NCI-H2196 treated with DMSO at 0.1 percent for 48 hours (cell line): ENCODE measurements at regions not wholly inside any gene's neighbourhood (a gene's known extent, or its start where the extent isn't known, plus 50 kb on each side); places are given as distances from the start of the nearest gene placed in this dataset.
"Not testable (repeated sequence)": the region's sequence is repeated elsewhere in the genome, so short reads cannot be mapped to it uniquely, and the experiment has no call there.

Experiments
- DNase-seq: peaks from one replicate; lab custom pipeline; 2025; ENCODE audit not compliant: unreplicated experiment; lab: John Stamatoyannopoulos, UW

DNA sequence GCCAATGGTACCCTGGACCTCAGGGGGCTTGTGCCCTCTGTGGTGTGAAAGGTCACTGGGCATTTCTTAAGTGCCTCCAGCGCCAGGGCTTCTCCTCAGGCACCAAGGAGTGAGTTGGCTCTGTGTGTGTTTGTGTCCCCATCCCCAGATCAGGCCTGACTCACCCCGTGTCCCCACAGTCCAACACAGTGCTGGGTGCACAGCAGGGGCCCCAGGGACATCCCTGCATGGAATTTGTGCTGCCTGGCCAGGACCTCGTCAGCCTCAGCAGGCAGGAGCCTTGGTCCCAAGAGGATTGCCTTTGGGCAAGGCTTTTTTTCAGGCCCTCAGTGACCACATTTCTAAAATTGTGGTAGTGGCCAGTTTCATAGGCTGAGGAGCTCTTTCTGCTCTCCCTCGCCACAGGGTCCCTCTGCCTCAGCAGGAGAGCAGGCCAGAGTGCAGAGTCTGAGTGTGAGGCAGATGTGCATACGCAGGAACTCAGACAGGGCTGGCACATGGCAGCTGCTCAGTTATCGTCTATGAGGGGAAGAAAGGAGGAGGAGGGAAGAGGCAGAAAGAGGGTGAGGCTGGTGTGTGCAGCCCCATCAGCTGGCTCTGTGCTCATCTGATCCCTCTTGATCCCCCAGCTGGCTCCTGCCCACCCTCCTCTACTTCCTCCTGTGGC is 215.6 kb downstream of the RPLP1 start:
- no peak for DNase-seq

DNA sequence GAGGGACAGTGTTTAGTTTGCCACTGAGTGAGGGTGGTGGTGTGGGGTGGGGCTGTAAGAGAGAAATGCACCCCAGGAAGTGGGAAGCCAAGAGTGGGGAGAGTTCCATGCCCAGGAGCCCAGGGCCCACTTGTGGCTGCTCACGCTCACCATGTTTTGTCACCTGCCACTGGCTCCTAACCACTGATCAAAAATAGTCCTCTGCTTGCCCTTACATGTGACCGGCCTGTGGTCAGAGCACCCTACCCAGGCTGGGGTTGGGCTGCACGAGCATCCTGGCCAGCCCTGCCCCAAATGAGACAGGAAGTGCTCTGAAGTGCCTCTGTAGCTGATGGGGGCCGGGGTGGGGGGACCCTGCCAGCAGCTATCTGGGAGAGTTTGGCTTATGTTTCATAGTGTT is 216.3 kb downstream of the RPLP1 start:
- no peak for DNase-seq

DNA sequence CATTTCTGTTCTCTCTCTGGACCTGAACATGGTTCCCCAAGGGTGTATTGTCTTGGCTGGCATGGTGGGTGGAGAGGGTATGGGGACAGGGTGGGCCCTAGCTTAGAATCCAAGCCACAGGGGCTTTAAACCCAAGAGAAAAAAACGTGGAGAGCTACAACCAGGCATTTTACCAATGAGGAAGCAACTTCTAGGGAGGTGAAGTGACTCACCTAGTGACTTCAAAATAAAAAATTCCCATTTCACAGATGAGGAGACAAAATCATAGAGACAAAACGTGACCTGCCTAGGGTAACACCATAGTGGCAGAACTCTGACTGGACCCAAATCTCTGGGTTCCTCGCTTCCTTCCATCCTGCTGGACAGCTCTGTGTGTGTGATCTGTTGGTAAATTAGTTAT is 216.8 kb downstream of the RPLP1 start:
- DNase-seq, result no peak

DNA sequence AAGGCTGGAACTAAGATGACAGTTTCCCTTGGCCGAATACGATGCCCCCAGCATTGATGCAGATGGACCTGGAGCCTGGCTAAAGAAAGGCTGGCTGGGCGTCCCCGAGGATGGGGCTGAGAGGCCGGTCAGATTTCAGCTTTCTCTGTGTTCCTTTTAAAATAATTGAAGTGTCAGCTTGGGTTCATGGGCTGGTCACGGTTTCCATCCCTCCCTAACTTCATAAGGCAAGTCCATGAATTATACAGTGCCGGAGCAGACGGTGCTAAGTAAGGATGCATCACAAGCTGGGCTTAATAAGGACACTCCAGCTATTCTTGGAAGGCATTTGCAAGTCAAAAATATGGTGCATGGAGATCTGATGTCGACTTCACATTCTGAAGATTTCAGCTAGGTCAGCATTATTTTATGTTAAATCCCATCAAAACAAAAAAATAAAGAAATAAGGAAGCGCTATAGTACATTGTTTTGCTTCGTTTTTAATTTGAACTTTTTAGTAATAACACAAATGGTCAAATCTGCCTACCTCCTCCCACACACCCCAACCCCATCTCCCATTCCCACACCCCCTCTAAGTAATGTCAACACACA is 220.8 kb downstream of the RPLP1 start:
- DNase-seq, result no peak

DNA sequence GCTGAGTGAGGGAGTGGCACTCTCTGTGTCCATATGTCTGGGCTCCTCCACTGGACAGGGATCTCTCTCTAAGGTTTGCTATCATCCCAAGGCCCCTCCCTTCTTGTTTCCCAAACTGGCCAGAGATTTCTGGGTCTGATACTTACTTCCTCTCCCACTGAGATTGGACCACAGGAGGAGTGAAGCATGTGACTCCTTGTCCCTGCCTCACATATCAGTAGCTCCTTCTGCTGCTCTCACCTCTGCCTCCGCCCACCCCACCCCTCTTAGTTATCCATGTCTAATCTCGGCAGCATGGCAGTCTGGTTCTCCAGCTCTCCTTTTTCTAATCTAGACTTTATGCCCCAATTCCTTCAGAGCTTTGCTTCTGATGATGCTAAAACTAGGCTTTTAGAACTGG is 223.1 kb downstream of the RPLP1 start:
- no peak for DNase-seq

DNA sequence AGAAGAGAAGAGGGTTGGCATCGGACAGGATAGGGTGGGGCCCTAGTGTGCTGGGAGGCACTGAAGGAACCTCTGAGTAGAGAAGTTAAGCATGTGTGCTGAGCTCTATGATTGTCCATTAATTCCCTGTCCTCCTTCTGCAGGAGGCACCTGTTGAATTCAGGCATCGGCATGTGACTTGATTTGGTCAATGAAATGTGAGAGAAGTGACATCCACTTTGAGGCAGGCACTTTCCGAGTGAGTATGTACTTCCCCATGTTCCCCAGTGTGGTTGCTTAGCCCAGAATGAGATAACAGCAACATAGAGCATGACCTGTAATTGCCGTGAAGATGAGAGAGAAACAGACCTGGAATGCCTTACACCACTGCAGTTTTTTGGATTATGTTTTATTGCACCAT is 224.8 kb downstream of the RPLP1 start:
- DNase-seq, result no peak

DNA sequence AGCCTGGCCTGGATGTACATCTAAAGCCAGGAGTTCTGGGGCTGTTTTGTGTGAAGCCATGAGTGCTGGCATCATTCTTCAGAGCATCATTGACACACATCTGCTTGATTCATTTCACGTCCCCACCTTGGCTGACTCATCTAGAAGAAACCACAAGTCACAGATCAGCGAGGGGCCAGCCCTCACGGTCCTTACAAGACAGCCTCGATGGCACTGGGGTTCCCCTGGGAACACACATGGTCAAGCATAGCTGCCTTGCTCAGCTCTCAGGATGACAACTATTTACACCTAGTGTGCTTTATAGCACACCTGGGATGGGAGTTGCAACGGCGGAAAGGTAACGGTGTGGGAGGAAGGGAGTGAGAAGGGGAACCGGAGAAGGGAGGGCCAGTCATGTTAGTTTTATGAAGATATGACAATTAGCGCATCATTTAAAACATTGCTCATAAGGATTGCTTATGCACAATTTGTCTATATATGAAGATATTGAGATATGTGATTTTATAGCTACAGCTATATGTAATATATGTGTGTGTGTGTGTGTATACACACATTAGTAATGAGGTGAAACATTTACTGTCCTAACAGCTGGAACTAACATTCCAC is 227.1 kb downstream of the RPLP1 start:
- no peak for DNase-seq

DNA sequence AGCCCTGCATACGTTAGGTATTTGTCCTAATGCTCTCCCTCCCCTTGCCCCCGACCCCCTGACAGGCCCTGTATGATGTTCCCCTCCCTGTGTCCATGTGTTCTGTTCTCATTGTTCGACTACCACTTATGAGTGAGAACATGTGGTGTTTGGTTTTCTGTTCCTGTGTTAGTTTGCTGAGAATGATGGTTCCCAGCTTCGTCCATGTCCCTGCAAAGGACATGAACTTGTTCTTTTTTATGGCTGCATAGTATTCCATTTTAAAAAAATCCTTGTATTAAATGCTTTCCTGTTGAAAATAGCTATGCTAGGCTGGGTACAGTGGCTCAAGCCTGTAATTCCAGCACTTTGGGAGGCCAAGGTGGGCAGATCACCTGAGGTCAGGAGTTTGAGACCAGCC is 232.2 kb downstream of the RPLP1 start:
- not testable (repeated sequence) for DNase-seq

DNA sequence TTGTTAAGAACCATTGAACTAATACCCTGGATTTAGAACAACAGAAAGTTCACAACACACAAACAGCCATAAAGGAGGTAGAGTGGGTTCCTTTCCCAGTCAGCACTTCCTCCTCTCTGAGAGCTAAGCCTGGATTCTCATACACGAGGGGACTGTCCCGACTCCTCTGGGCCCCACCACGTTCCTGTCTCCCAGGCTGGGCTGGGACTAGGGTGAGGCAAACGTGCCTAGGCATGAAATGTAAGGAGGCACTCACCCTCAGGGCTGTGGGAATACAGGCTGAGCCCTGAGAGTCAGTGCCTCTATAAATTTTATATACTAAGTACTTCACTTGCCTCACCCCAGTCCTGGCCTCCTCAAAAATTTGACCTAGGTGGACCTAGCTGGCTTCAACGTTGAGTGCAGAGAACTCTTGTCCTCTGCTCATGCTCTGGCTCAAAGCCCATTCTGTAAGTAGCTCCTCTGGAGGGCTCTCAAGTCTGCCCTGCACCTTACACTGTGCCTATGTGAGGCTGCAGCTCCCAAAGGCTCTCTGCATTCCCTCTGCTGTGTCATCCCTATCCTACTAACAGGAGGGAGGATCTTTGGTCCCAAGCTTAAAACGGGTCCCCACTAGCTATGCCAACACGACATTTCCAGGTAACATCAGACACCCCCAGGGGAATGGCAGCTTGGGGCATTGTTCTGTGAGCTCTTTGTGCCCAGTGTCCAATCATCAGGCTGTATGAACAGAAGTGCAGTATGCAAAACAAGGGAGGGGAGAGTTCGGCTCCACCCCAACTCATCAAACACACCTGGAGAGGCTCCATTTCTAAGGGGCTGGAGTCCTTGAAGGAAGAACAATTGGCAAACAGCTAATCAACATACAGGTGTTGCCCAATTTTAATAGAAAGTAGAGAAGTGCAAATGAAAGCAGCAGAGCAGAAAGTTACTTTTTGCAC is 233.2 kb downstream of the RPLP1 start:
- DNase-seq, result peak; percentile 37

DNA sequence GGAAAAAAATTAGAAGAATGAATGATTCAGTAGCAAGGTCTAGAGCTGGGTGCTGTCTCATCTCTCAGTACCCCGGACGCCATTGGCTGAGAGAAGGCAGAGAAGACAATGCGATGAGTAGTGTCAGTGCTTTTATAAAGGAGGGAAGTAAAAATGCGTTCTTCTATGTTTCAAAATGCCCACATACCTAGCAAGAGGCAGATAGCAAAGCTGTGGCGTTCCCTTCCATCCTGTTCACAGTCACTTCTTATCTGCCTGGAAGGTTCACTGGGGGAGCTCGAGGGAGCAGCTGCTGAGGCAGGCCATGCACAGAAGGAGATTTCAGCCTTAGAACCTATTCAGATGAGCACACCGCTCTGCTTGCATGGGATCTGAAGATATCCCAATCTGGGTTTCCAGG is 234.0 kb downstream of the RPLP1 start:
- DNase-seq, result no peak

DNA sequence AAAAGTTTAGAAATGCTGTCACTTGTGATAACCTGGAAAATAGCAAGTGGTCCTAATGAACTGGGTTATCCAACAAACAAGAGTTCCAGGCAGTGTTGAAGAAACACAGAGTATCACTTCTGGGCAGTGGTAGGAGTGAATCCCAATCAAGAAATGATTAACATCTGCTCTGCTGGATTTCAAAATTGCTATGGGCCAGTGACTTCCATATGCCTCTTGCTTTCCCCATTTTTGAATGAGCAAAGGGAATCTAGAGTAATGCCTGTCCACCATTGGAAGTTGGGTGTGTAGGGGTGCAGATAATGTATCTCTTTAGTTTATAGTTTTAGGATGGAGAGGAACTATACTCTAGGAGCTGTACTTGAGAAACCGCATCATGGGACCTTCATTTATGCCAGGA is 236.5 kb downstream of the RPLP1 start:
- DNase-seq, result no peak

DNA sequence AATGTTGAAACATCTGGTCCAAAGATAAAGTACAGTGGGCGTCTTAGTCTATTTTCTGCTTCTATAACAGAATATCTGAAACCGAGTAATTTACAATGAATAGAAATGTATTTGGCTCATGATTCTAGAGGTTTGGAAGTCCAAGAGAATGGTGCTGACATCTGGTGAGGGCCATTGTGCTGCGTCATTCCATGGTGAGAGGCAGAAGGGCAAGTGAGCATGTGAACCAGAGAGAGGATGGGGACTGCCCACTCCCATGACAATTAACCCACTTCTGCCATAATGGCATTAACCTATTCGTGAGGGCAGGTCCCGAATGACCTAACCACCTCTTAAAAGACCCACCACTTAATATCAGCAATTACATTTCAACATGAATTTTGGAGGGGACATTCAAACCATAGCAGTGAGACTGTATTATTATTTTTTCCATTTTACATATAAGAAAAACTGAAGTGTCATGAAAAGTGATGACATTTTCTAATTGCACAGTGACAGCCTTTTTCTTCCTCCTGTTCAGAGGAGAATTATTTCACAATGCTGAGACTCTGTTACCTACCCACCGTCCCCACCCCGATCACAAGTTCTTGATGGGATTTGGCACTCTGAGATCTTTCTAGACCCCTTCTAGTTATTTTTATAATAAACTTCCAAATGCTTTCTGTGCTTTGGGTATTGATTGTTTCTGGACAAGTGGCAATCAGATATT is 238.8 kb downstream of the RPLP1 start:
- DNase-seq, result no peak

DNA sequence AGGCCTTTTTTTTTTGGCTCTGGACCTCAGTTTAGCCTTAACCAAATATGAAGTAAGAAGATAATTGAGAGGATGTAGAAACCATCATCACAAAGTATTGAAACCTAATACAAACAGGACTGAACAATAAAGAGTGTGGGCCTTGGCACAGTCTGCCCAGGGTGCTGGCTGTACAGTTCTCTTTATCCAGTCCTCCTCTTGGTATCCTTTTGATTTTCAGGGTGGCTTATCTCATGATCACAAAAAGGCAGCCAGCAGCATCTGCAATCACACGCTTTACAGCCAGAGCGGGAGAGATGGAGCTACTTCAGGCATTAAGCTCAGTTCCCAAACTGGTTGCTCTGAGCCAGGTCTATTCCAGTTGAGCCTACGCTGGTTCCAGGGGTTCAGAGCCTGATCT is 239.7 kb downstream of the RPLP1 start:
- DNase-seq, result peak; percentile 77

DNA sequence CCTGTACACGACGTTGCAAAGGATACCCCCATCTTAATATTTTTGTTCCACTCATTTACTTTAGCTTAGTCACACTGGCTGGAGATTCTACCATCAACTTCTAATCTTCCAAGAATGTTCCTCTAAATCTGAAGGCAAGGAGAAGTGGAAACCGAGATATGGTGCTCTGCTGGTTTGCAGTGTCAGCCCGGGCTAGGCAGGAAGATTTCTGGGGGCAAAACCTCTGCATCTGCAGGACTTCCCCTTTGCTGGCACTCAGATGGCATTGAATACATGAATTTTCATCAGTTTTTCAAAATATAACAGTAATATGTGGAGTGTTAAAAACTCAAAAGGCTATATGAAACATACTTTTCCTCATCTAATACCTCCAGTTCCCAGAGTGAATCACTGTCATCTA is 240.4 kb downstream of the RPLP1 start:
- no peak for DNase-seq

DNA sequence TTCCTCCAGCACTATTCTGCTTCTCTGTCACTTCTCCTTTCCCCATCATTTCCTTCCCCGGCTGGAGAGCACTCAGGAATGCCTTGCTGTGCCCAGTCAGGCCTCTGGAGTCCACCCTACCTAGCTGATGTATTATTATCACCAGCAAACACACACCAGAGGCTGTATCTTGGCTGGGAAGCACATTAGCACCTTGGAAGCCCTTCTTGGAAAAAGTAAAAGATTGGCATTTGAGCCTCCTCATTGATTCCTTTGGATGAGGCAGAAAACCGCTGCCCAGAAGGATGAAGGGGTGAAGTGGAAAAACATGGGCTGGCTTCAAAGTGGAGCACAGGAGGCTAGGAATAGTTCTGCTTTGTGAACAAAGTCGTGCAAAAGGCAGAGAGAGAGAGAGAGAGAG is 244.3 kb downstream of the RPLP1 start:
- DNase-seq, result no peak

DNA sequence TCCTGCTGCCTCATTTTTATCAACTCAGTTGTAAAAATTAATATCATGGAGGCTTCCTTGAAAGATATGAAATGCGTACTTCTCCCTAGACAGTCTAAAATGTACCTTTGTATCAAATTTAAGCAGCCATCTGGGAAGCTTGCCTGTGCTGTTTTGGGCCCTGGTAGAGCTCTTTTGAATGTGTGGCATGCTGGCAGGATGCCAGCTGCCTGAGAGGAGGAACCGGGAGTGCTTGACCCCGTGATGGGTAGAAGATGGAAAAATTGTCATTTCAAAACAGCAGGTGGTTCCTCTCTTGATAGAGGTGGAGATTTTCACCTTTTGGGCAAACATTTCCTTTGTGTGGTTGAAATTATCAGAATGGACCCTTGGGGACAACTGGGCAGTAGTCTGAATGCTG is 245.3 kb downstream of the RPLP1 start:
- no peak for DNase-seq

DNA sequence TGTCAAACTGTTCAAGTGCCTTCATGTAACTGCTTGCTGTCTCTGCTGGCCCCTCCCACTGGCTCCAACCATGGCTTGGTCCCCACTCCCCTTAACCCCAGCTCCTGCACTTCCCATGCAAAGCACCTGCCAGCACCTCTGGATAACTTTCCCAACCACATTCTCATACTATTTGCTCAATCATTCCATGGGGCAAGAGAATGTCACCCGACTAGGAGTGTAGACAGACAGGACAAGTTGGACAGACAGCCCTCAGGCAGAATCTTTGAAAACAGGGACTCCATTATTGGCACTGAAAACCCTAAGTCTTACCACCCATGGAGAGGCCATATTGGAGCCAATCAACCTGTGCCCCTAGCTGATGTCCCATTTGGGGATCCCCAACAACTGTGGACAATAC is 246.5 kb downstream of the RPLP1 start:
- no peak for DNase-seq

DNA sequence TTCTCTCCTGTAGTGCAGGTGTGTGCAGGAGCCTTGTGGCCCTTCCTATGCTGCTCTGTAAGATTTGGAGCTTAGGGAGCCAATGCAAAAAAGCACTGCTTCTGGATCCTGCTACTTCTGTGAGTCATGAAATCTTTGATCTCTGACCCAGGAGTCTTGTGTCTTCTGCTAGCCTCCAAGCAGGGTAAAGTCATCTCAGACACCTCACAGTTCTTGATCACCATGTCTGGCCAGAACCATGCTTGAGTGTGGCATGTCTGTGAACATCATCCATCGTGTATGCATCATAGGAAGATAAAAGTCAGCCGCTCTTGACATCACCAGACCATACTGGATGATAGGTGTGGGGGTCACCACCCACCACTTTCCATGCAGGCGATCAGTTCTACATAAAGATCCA is 247.8 kb downstream of the RPLP1 start:
- DNase-seq, result no peak

DNA sequence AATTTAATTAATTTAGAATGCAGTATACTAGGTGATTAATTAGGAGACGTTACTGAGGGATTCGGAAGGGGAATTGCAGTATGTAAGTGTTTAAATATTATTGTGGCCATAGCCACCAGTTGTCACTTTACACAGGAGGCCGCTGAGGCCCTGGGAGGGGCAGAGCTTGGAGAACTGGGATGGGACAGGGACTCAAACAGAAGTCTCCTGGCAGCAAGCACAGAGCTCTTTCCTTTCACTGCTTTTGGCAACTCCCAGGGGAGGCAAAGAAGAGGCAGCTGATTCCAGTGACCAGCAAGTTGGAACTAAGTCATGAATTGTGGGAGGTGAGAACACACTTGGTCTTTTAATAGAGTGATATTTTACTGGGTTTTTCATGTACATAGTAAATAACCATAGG is 248.6 kb downstream of the RPLP1 start:
- no peak for DNase-seq

DNA sequence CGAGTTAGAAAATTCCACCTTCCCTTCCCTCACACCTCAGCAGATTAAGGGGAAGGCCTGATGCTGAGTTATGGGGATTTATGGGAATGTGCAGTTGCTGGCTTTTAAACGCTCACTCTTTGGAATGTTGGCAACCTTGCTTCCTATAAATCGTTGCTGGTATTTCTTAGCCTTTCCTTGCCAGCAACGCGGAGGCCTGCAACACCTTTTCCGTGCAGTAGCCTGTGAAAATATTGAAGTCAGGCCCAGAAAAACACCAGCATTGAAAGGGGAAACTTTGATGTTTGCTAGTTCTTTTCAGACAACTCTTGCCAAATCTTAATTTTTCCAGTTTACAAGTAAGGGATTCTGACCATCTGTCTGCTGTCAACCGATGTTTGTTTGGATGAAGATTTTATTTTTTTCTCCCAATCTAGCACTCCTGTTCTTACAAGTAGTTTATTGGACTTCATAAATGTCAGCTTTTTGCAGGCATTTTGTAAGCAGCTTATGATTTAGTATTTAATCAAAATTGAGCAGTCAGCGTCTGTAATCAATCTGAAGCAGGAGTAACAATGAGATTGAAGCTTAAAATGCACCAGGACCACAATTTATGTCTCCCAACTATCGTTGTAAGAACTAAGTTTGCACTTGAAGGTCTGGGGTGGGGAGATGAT is 251.0 kb downstream of the RPLP1 start:
- DNase-seq, result no peak

DNA sequence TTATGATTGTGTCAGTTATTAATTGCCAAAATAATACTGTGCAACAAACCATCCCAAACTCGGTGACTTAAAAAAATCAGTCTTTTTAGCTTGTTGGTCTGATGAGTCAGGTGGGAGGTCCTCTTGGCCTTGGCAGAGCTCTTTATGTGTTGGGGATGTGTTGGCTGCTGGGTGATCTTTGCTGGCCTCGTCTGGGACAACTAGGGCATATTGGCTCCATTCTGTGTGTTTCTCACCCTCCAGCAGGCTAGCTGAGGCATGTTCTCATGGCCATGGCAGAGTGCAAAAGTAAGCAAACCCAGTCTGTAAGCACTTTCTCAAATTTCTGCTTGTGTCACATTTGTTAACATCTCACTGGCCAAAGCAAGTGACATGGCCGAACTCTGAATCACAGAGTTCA is 251.6 kb downstream of the RPLP1 start:
- peak; percentile 20 for DNase-seq
